SK-N-SH (cell line): ENCODE measurements at regions not wholly inside any gene's neighbourhood (a gene's known extent, or its start where the extent isn't known, plus 50 kb on each side); places are given as distances from the start of the nearest gene placed in this dataset.

ENCODE experiments used
- CTCF ChIP-seq: fragments of 200-600 bp; sonication (generic); IDR thresholded peaks from 2 replicates; pipeline ENCODE4 v1.6.1; 2017; ENCODE audit warnings: antibody characterized with exemption, mild to moderate bottlenecking, moderate library complexity
- EP300 ChIP-seq, 2 experiments: IDR thresholded peaks; 2 replicates each; pipeline versions ENCODE4 v1.4.0 to v1.6.1; 2012; ENCODE audit warnings: borderline replicate concordance in 1 of 2, low read depth in 1 of 2, low read length in 1 of 2
- JUND ChIP-seq: IDR thresholded peaks from 2 replicates; pipeline ENCODE4 v1.4.0; 2012
- MXI1 ChIP-seq: IDR thresholded peaks from 2 replicates; pipeline ENCODE4 v1.6.1; 2012; ENCODE audit warnings: mild to moderate bottlenecking, low read depth, low read length, improper control_type of control experiment
- POLR2AphosphoS5 ChIP-seq: IDR thresholded peaks from 2 replicates; pipeline ENCODE4 v1.6.1; 2012; ENCODE audit warnings: low read depth, low read length
- REST ChIP-seq: IDR thresholded peaks from 2 replicates; pipeline ENCODE4 v1.6.1; 2012; ENCODE audit warnings: mild to moderate bottlenecking, low read depth, low read length, moderate library complexity
- RXRA ChIP-seq: IDR thresholded peaks from 2 replicates; pipeline ENCODE4 v1.4.0; 2012; ENCODE audit warnings: low read depth, mild to moderate bottlenecking, borderline replicate concordance
- SIN3A ChIP-seq: IDR thresholded peaks from 2 replicates; pipeline ENCODE4 v1.6.1; 2012; ENCODE audit warnings: low read depth, mild to moderate bottlenecking, low read length, moderate library complexity, borderline replicate concordance
- SMC3 ChIP-seq: IDR thresholded peaks from 2 replicates; pipeline ENCODE4 v1.6.1; 2012; ENCODE audit warnings: low read depth, low read length, improper control_type of control experiment
- USF1 ChIP-seq: IDR thresholded peaks from 2 replicates; pipeline ENCODE4 v1.4.0; 2012; ENCODE audit warnings: low read depth, borderline replicate concordance
- YY1 ChIP-seq: IDR thresholded peaks from 2 replicates; pipeline ENCODE4 v1.4.0; 2012; ENCODE audit warnings: low read depth, mild to moderate bottlenecking

GRCh38 chr14:61645247-61645646 lies 50.1 kb upstream of the HIF1A start:
- TF ChIP-seq CTCF, result no peak
- TF ChIP-seq RXRA, result no peak
- no peak for TF ChIP-seq YY1
- TF ChIP-seq POLR2AphosphoS5, result no peak
- TF ChIP-seq MXI1, result no peak
- TF ChIP-seq SMC3, result no peak
- no peak for TF ChIP-seq REST
- TF ChIP-seq SIN3A, result no peak
- no peak for TF ChIP-seq USF1
- TF ChIP-seq EP300 (IDR thresholded peaks at IDR 0.05; ENCODE audit: borderline replicate concordance in 1 of 2, low read depth in 1 of 2, low read length in 1 of 2), result peak in 1 of 2 experiments; percentile 72; a peak in 1 of 4 replicates
- TF ChIP-seq JUND, result no peak
